ENCODE measurements at regions not wholly inside any gene's neighbourhood (a gene's known extent, or its start where the extent isn't known, plus 50 kb on each side); places are given as distances from the start of the nearest gene placed in this dataset.

- Histone ChIP-seq H2AFZ (ENCODE audit: low read depth, low read length) (no peak overlapping the region), H3K36me3 (ENCODE audit: insufficient read depth, low read length) (no peaks in the 10 kb centered on the region), H4K20me1 (ENCODE audit: insufficient read depth, low read length) (no peaks in the 10 kb centered on the region), H3K27ac (ENCODE audit: low read depth, low read length) (no peak overlapping the region), H3K4me2 (ENCODE audit: low read length) (no peak overlapping the region), H3K27me3 (ENCODE audit: insufficient read depth, low read length) (peaks cover 4% of the 10 kb centered on the region), H3K79me2 (ENCODE audit: insufficient read depth, low read length) (no peaks in the 10 kb centered on the region), H3K9me3 (ENCODE audit: insufficient read depth, low read depth, low read length) (no peaks in the 10 kb centered on the region), H3K4me3 (ENCODE audit: insufficient read depth, low read depth, low read length) (no peak overlapping the region), H3K4me1 (ENCODE audit: insufficient read depth, low read length) (no peaks in the 10 kb centered on the region), H3K9ac (ENCODE audit: low read length) (no peak overlapping the region)
- Mint-ChIP-seq H3K27me3 (ENCODE audit: low read depth, unreplicated experiment) (peaks cover 27% of the 10 kb centered on the region), H3K4me3 (ENCODE audit: unreplicated experiment) (no peak overlapping the region), H3K4me1 (ENCODE audit: low read depth, unreplicated experiment) (peaks cover 4% of the 10 kb centered on the region), H3K36me3 (ENCODE audit: low read depth, unreplicated experiment) (no peaks in the 10 kb centered on the region), H3K27ac (ENCODE audit: unreplicated experiment) (no peak overlapping the region), H3K9me3 (ENCODE audit: unreplicated experiment) (peaks cover 2% of the 10 kb centered on the region)
- DNase-seq (ENCODE audit: low read depth) (no peak), FAIRE-seq (no peak)
- TF ChIP-seq CTCF (IDR thresholded peaks at IDR 0.05; ENCODE audit: insufficient read depth, low read depth, low read length) = no peak
- TF ChIP-seq EZH2 (IDR thresholded peaks at IDR 0.05; ENCODE audit: insufficient read depth, low read length) = no peak
These were observed 165.0 kb downstream of the CHST1 start for GRCh38 chr11:45500451-45500850.

- Histone ChIP-seq H3K9ac (ENCODE audit: low read length) (no peak overlapping the region), H3K9me3 (ENCODE audit: insufficient read depth, low read depth, low read length) (no peaks in the 10 kb centered on the region), H3K79me2 (ENCODE audit: insufficient read depth, low read length) (no peaks in the 10 kb centered on the region), H4K20me1 (ENCODE audit: insufficient read depth, low read length) (no peaks in the 10 kb centered on the region), H3K4me3 (ENCODE audit: insufficient read depth, low read depth, low read length) (no peak overlapping the region), H3K27me3 (ENCODE audit: insufficient read depth, low read length) (no peaks in the 10 kb centered on the region), H3K36me3 (ENCODE audit: insufficient read depth, low read length) (no peaks in the 10 kb centered on the region), H3K4me2 (ENCODE audit: low read length) (no peak overlapping the region), H3K4me1 (ENCODE audit: insufficient read depth, low read length) (no peaks in the 10 kb centered on the region), H3K27ac (ENCODE audit: low read depth, low read length) (no peak overlapping the region), H2AFZ (ENCODE audit: low read depth, low read length) (no peak overlapping the region)
- Mint-ChIP-seq H3K9me3 (ENCODE audit: unreplicated experiment) (peaks cover 4% of the 10 kb centered on the region), H3K4me1 (ENCODE audit: low read depth, unreplicated experiment) (peaks cover 4% of the 10 kb centered on the region), H3K36me3 (ENCODE audit: low read depth, unreplicated experiment) (no peaks in the 10 kb centered on the region), H3K27ac (ENCODE audit: unreplicated experiment) (no peak overlapping the region), H3K27me3 (ENCODE audit: low read depth, unreplicated experiment) (peaks cover 57% of the 10 kb centered on the region), H3K4me3 (ENCODE audit: unreplicated experiment) (no peak overlapping the region)
- FAIRE-seq (no peak), DNase-seq (ENCODE audit: low read depth) (no peak)
- no peak for TF ChIP-seq EZH2 (IDR thresholded peaks at IDR 0.05; ENCODE audit: insufficient read depth, low read length)
- no peak for TF ChIP-seq CTCF (IDR thresholded peaks at IDR 0.05; ENCODE audit: insufficient read depth, low read depth, low read length)
These were observed 170.7 kb downstream of the CHST1 start for GRCh38 chr11:45494738-45495137.

GRCh38 chr11:45489281-45489905 is 176.0 kb downstream of the CHST1 start:
- DNase-seq (ENCODE audit: low read depth) (no peak), FAIRE-seq (no peak)
- Mint-ChIP-seq H3K27me3 (ENCODE audit: low read depth, unreplicated experiment) (peaks cover 65% of the 10 kb centered on the region), H3K4me3 (ENCODE audit: unreplicated experiment) (no peak overlapping the region), H3K27ac (ENCODE audit: unreplicated experiment) (no peak overlapping the region), H3K9me3 (ENCODE audit: unreplicated experiment) (peaks cover 5% of the 10 kb centered on the region), H3K4me1 (ENCODE audit: low read depth, unreplicated experiment) (peaks cover 12% of the 10 kb centered on the region), H3K36me3 (ENCODE audit: low read depth, unreplicated experiment) (no peaks in the 10 kb centered on the region)
- Histone ChIP-seq H3K79me2 (ENCODE audit: insufficient read depth, low read length) (no peaks in the 10 kb centered on the region), H3K4me3 (ENCODE audit: insufficient read depth, low read depth, low read length) (no peak overlapping the region), H3K9me3 (ENCODE audit: insufficient read depth, low read depth, low read length) (no peaks in the 10 kb centered on the region), H3K27me3 (ENCODE audit: insufficient read depth, low read length) (no peaks in the 10 kb centered on the region), H3K9ac (ENCODE audit: low read length) (no peak overlapping the region), H3K27ac (ENCODE audit: low read depth, low read length) (no peak overlapping the region), H4K20me1 (ENCODE audit: insufficient read depth, low read length) (no peaks in the 10 kb centered on the region), H3K4me2 (ENCODE audit: low read length) (no peak overlapping the region), H2AFZ (ENCODE audit: low read depth, low read length) (no peak overlapping the region), H3K4me1 (ENCODE audit: insufficient read depth, low read length) (no peaks in the 10 kb centered on the region), H3K36me3 (ENCODE audit: insufficient read depth, low read length) (no peaks in the 10 kb centered on the region)
- TF ChIP-seq CTCF (IDR thresholded peaks at IDR 0.05; ENCODE audit: insufficient read depth, low read depth, low read length) = no peak
- no peak for TF ChIP-seq EZH2 (IDR thresholded peaks at IDR 0.05; ENCODE audit: insufficient read depth, low read length)
